Osteoblast (primary cell): ENCODE measurements at regions not wholly inside any gene's neighbourhood (a gene's known extent, or its start where the extent isn't known, plus 50 kb on each side); places are given as distances from the start of the nearest gene placed in this dataset.

Experiments
- DNase-seq: peaks from one replicate; pipeline ENCODE4 v3.0.0; 2011; ENCODE audit warnings: low spot score, mixed read lengths; ENCODE audit not compliant: insufficient read length; ENCODE audit errors: missing footprints
- H2AFZ ChIP-seq: 2 replicates; pipeline ENCODE4 v1.6.0; 2011; ENCODE audit warnings: mild to moderate bottlenecking, low read length
- H3K27ac ChIP-seq: 2 replicates; pipeline ENCODE4 v1.5.1; 2011; ENCODE audit warnings: mild to moderate bottlenecking, low read depth, low read length, moderate library complexity
- H3K27me3 ChIP-seq: 2 replicates; pipeline ENCODE4 v1.6.0; 2012; ENCODE audit warnings: mild to moderate bottlenecking, control low read depth, inconsistent platforms, low read length, moderate library complexity; ENCODE audit not compliant: insufficient read depth
- H3K36me3 ChIP-seq: 2 replicates; pipeline ENCODE4 v1.5.1; 2011; ENCODE audit warnings: mild to moderate bottlenecking, low read length, control low read depth, moderate library complexity; ENCODE audit not compliant: insufficient read depth
- H3K4me1 ChIP-seq: 2 replicates; pipeline ENCODE4 v1.5.1; 2011; ENCODE audit warnings: mild to moderate bottlenecking, low read length, control low read depth, moderate library complexity; ENCODE audit not compliant: insufficient read depth
- H3K4me2 ChIP-seq: 2 replicates; pipeline ENCODE4 v1.6.0; 2011; ENCODE audit warnings: mild to moderate bottlenecking, low read length; ENCODE audit not compliant: insufficient read depth
- H3K4me3 ChIP-seq: fragments of 200-600 bp; sonication (generic); 3 replicates; pipeline ENCODE4 v1.5.1; 2012; ENCODE audit warnings: mild to moderate bottlenecking, low read length, inconsistent platforms; ENCODE audit not compliant: insufficient read depth
- H3K79me2 ChIP-seq: 2 replicates; pipeline ENCODE4 v1.6.0; 2012; ENCODE audit warnings: mild to moderate bottlenecking, low read length, control low read depth, inconsistent platforms; ENCODE audit not compliant: insufficient read depth
- H3K9me3 ChIP-seq: 2 replicates; pipeline ENCODE4 v1.5.1; 2011; ENCODE audit warnings: low read depth, low read length, control low read depth
- H4K20me1 ChIP-seq: 2 replicates; pipeline ENCODE4 v1.6.0; 2012; ENCODE audit warnings: mild to moderate bottlenecking, low read length, control low read depth; ENCODE audit not compliant: insufficient read depth
- CTCF ChIP-seq: IDR thresholded peaks from 2 replicates; pipeline ENCODE4 v1.5.1; 2011; ENCODE audit warnings: mild to moderate bottlenecking, low read depth, low read length, moderate library complexity; ENCODE audit errors: extremely low read depth

GRCh38 chr11:27926486-27926885, 181.5 kb downstream of the KIF18A start:
- H3K27me3 ChIP-seq: no peaks in the 10 kb centered on the region
- H3K79me2 ChIP-seq: no peaks in the 10 kb centered on the region
- no peak for DNase-seq
- no peaks in the 10 kb centered on the region for H3K36me3 ChIP-seq
- no peak for TF ChIP-seq CTCF
- H3K4me3 ChIP-seq: no peak overlapping the region
- H2AFZ ChIP-seq: peak overlapping the region; percentile 80
- peaks cover 16% of the 10 kb centered on the region for H3K4me1 ChIP-seq
- no peaks in the 10 kb centered on the region for H4K20me1 ChIP-seq
- peak overlapping the region; percentile 77 for H3K27ac ChIP-seq
- no peaks in the 10 kb centered on the region for H3K9me3 ChIP-seq
- peak overlapping the region; percentile 44 for H3K4me2 ChIP-seq

- Histone ChIP-seq H3K4me2 (no peak overlapping the region), H2AFZ (no peak overlapping the region), H4K20me1 (no peaks in the 10 kb centered on the region), H3K4me3 (no peak overlapping the region), H3K36me3 (no peaks in the 10 kb centered on the region), H3K4me1 (peaks cover 3% of the 10 kb centered on the region), H3K79me2 (no peaks in the 10 kb centered on the region), H3K27me3 (no peaks in the 10 kb centered on the region), H3K27ac (no peak overlapping the region), H3K9me3 (no peaks in the 10 kb centered on the region)
- DNase-seq: no peak
- TF ChIP-seq CTCF: no peak
Measured at GRCh38 chr11:27921472-27921871, 186.5 kb downstream of the KIF18A start.

GRCh38 chr11:27916541-27917100, 191.3 kb downstream of the KIF18A start:
- no peak for TF ChIP-seq CTCF
- no peak for DNase-seq
- no peak overlapping the region for H3K27ac ChIP-seq
- peaks cover 17% of the 10 kb centered on the region for H3K4me1 ChIP-seq
- no peaks in the 10 kb centered on the region for H3K79me2 ChIP-seq
- H3K4me3 ChIP-seq: no peak overlapping the region
- H3K4me2 ChIP-seq: no peak overlapping the region
- H3K27me3 ChIP-seq: no peaks in the 10 kb centered on the region
- H4K20me1 ChIP-seq: no peaks in the 10 kb centered on the region
- no peak overlapping the region for H2AFZ ChIP-seq
- no peaks in the 10 kb centered on the region for H3K36me3 ChIP-seq
- no peaks in the 10 kb centered on the region for H3K9me3 ChIP-seq

GRCh38 chr11:27914080-27914479, 193.9 kb downstream of the KIF18A start:
- H3K9me3 ChIP-seq: no peaks in the 10 kb centered on the region
- H3K4me3 ChIP-seq: no peak overlapping the region
- H2AFZ ChIP-seq: no peak overlapping the region
- TF ChIP-seq CTCF: no peak
- H3K27ac ChIP-seq: peak overlapping the region; percentile 8
- H4K20me1 ChIP-seq: no peaks in the 10 kb centered on the region
- no peaks in the 10 kb centered on the region for H3K36me3 ChIP-seq
- peak overlapping the region; percentile 5 for H3K4me2 ChIP-seq
- H3K79me2 ChIP-seq: no peaks in the 10 kb centered on the region
- no peaks in the 10 kb centered on the region for H3K27me3 ChIP-seq
- no peak for DNase-seq
- peaks cover 25% of the 10 kb centered on the region for H3K4me1 ChIP-seq
